C4-2B (cell line): ENCODE measurements at regions not wholly inside any gene's neighbourhood (a gene's known extent, or its start where the extent isn't known, plus 50 kb on each side); places are given as distances from the start of the nearest gene placed in this dataset.

ENCODE experiments used
- CTCF ChIP-seq: fragments of 450-650 bp; conservative IDR thresholded peaks from 2 replicates; pipeline ENCODE4 v1.5.1; 2017; ENCODE audit warnings: mild to moderate bottlenecking
- ZFX ChIP-seq: fragments of 450-650 bp; IDR thresholded peaks from 2 replicates; pipeline ENCODE4 v1.6.1; 2017

DNA sequence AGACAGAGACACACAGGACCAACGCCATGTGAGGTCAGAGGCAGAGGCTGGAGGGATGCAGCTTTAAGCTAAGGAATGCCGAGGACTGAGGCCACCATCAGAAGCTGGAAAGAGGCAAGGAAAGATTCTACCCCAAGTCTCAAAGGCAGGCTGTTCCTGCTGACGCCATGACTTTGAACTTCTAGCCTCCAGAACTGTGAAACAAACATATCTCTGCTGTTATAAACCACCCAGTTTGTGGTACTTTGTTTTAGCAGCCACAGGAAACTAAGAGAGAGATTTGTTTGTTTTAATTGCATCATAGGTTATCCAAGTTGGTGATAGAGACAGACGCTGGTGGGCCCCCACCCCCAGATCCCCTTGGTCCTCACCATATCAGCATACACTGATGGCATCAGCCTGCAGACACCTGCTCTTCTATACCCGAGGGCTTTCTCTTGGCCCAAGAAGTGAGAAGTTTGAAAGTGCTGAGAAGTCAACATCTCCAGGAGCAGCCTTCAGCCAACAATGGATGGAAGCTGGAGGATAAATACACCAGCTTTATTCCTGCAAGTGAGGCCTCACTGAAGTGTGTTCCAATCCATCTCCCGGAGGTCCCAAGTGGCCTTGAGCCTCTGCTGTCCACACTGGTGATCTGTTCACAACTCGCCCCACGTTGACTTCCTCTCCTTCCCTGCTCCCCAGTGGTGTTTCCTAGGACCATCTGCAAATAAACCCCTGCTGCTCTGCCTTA lies 154.7 kb downstream of the BTBD3 start:
- TF ChIP-seq CTCF (no peak), ZFX (no peak)
